ENCODE measurements at regions not wholly inside any gene's neighbourhood (a gene's known extent, or its start where the extent isn't known, plus 50 kb on each side); places are given as distances from the start of the nearest gene placed in this dataset.

GRCh38 chr9:129232839-129233591 is 55.0 kb upstream of the IER5L start:
- FAIRE-seq (no peak), DNase-seq (ENCODE audit: insufficient read length, low spot score) (no peak)

- FAIRE-seq (no peak), DNase-seq (ENCODE audit: insufficient read length, low spot score) (no peak)
Observed at GRCh38 chr9:129231759-129232158, 53.7 kb upstream of the IER5L start.

- FAIRE-seq = no peak
- DNase-seq (ENCODE audit: insufficient read length, low spot score) = no peak
Observed at GRCh38 chr9:129231022-129231739, 53.1 kb upstream of the IER5L start.

GRCh38 chr9:129230302-129230701 is 52.2 kb upstream of the IER5L start:
- FAIRE-seq = no peak
- DNase-seq (ENCODE audit: insufficient read length, low spot score) = no peak
